CD4-positive, alpha-beta T cell treated with Interleukin-15 for 1 hour (primary cell): ENCODE measurements at regions not wholly inside any gene's neighbourhood (a gene's known extent, or its start where the extent isn't known, plus 50 kb on each side); places are given as distances from the start of the nearest gene placed in this dataset.

Experiments used
- DNase-seq: peaks from one replicate; pipeline ENCODE4 v3.0.0-alpha.2; 2020

DNA sequence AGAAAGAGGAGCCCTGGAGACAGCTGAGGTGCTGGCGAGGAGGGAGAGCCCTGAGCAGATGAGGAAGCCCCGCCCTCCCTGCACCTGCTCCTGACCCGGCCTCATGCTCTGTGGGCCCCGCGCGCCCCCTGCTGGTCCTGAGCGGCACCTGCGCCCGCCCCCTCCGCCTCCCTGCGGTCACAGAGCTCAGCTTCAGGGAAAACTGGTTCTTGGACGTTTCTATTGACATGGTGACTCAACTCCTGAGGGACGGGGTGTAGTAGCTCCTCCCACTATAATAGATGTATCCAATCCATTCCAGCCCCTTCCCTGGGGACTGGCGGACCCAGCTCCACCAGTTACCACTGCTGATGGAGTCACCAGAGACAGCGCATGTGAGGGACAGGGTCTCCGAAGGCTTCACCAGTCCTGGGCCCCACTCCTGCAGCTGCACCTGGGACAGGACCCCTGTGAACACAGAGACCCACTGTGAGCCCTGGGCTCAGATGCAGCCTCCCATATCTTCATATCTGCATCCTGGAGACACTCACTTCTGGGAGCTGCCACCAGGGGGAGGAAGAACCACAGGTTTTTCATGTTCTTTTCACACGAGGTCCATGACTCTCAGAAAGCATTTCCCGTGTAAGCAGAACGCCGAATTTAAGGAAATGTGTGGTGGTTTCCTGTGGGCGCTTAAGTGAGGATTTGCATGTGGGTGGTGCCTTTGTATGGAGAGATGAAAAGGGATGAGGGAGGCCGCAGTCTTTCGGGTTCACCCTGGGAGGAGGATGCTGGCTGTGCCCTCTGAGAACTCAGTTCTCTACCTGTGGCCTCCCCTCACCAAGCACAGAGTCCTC, 1346.4 kb downstream of the TMEM121 start:
- peak; percentile 85 for DNase-seq

DNA sequence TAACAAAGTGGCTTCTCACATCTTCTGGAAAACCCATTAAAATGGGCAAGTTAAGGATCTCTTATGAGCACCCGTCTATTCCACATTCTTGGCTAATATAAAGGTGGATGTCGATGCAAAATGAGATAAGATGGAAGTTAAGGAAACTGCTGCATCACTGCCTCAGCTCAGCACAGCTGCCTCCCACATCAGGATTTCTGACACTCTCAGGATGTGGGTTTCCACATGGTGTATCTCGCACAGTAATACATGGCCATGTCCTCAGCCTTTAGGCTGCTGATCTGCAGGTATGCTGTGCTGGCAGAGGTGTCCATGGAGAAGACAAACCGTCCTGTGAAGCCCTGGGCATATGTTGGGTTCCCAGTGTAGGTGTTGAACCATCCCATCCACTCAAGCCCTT, 1348.0 kb downstream of the TMEM121 start:
- no peak for DNase-seq

DNA sequence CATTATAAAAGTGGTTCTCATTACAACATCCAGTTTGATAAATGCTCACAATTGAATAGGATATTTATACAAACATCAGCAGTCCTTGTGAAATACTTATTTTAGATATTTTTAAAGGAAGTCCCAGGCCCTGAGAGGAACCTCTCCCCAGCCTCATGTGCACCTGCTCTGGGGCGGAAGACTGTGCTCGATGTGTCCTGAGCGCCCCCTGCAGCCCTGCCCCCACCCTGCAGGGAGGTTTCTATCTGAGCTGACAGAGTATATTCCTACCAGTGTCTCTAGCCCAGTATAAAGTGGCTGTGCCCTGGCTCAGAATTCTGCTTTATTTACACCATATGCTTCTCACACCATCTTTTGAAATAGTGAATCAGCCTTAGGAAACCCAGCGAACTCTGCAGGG, 1349.1 kb downstream of the TMEM121 start:
- DNase-seq = peak; percentile 36

DNA sequence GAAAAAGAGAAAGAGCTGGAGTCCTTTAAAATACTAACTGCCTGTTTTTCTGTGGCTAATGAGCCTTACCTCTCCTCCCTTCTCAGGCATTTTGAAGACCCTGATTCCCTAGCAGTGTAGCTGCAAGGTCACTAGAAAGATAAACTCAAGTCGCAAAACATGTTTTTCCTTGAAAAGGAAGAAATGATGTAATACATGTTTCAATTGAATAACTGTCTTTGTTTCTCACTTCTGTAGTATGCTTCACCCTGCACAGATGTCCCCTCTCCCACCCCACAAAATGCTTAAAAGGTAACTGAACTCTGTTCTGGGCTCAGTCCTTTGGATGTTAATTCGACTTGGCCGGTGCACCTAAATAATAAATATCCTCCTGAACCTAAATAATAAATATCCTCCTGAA, 1350.3 kb downstream of the TMEM121 start:
- no peak for DNase-seq

DNA sequence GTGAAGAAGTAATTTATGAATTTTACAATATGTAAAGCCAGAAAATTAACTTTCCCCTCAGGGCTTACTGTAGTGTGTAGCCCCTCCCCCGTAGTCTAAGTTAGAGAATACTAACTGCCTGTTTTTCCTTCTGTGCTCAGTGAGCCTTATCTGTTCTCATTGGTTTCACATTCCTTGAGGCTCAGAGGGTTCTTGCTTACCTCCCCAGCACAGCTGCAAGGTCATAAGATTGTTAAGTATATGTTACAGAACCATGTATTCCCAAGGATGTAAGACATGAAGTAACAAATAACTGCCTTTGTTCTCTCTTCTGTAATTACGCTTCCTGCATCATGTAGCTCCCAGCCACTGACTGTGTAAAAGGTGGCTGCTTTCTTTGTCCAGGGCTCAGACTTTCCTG, 1351.1 kb downstream of the TMEM121 start:
- DNase-seq = no peak

- peak; percentile 61 for DNase-seq
These were observed 1352.9 kb downstream of the TMEM121 start for GRCh38 chr14:106879241-106879640.

DNA sequence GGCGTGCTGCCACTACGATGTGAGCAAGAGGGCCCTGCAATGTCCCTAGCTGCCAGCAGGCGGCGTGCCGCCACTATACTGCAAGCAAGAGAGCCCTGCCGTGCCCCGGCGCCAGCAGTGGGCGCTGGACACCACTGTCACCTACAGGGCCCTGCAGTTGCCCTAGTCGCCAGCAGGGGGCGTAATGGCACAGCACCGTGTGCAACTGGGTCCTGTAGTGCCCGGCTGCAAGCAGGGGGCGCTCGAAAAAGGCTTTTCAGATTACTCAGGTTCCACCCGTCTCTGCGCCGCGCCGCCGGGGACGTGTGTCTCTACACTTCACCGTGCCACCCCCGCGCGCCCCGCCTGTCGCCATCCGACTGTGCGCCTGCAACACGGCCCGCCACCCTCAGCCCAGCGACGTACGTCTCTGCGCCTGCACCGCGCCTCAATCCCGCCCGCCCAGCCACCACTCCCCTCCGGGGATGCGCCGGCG, 1356.9 kb downstream of the TMEM121 start:
- no peak for DNase-seq
